Uterus (tissue), 3 donors: ENCODE measurements at regions not wholly inside any gene's neighbourhood (a gene's known extent, or its start where the extent isn't known, plus 50 kb on each side); places are given as distances from the start of the nearest gene placed in this dataset.

ENCODE experiments used
- DNase-seq, 2 donors: peaks; one replicate each; pipeline ENCODE4 v3.0.0-alpha.2; 2019 to 2020
- H3K27ac ChIP-seq, 2 donors: fragments of 200-600 bp; sonication (generic); 1 replicate in 1 of 2; 2 replicates in 1 of 2; pipeline ENCODE4 v1.5.1; 2016 to 2018
- H3K27me3 ChIP-seq, 2 donors: fragments of 200-600 bp; sonication (generic); one replicate each; pipeline ENCODE4 v1.5.1; 2018 to 2019; ENCODE audit warnings: control low read depth in 1 of 2
- H3K36me3 ChIP-seq, 2 donors: fragments of 200-600 bp; sonication (generic); one replicate each; pipeline ENCODE4 v1.5.1; 2019; ENCODE audit warnings: control low read depth in 1 of 2
- H3K4me1 ChIP-seq, 2 donors: fragments of 200-600 bp; sonication (generic); one replicate each; pipeline ENCODE4 v1.5.1; 2018 to 2019; ENCODE audit warnings: control low read depth in 1 of 2
- H3K4me3 ChIP-seq, 2 donors: fragments of 200-600 bp; sonication (generic); 1 replicate in 1 of 2; 2 replicates in 1 of 2; pipeline ENCODE4 v1.5.1; 2018 to 2019; ENCODE audit warnings: mild to moderate bottlenecking in 1 of 2
- H3K9me3 ChIP-seq, 2 donors: fragments of 200-600 bp; sonication (generic); one replicate each; pipeline ENCODE4 v1.5.1; 2019; ENCODE audit warnings: control low read depth in 1 of 2
- CTCF ChIP-seq, 4 experiments: fragments of 200-600 bp in 2 of 4; fragments of 450-650 bp in 2 of 4; sonication (generic) in 2 of 4; IDR thresholded peaks; one replicate each; pipeline ENCODE4 v1.5.1; 2016 to 2019; ENCODE audit warnings: antibody characterized with exemption in 4 of 4, mild to moderate bottlenecking in 2 of 4, moderate library complexity in 1 of 4
- POLR2A ChIP-seq, 2 donors: fragments of 450-650 bp; IDR thresholded peaks; one replicate each; pipeline ENCODE4 v1.6.1; 2016; ENCODE audit warnings: antibody characterized with exemption in 2 of 2, mild to moderate bottlenecking in 1 of 2, moderate library complexity in 1 of 2
- intact Hi-C: fragments of 100-400 bp; cut with DNase I; formaldehyde crosslinking; loops from one replicate; pipeline ENCODE4 v1.15.1; 2023; ENCODE audit warnings: low total_unique reads
- donor health status: DM: yes; HTN: yes; CAD: no.

GRCh38 chr18:3358310-3358709 lies 91.7 kb upstream of the TGIF1 start:
- no peaks in the 10 kb centered on the region for H3K36me3 ChIP-seq
- TF ChIP-seq CTCF (IDR thresholded peaks at IDR 0.05) (no peak), POLR2A (IDR thresholded peaks at IDR 0.05) (no peak)
- H3K27me3 ChIP-seq, result no peaks in the 10 kb centered on the region
- no peak overlapping the region for H3K27ac ChIP-seq
- DNase-seq, result no peak
- intact Hi-C loops, result no loop called here
- H3K9me3 ChIP-seq, result no peaks in the 10 kb centered on the region
- H3K4me3 ChIP-seq, result no peak overlapping the region
- H3K4me1 ChIP-seq, result no peaks in the 10 kb centered on the region

GRCh38 chr18:3360211-3360610 lies 89.8 kb upstream of the TGIF1 start:
- H3K9me3 ChIP-seq, result no peaks in the 10 kb centered on the region
- H3K4me1 ChIP-seq, result no peaks in the 10 kb centered on the region
- DNase-seq, result no peak
- H3K27me3 ChIP-seq, result no peaks in the 10 kb centered on the region
- no peak overlapping the region for H3K4me3 ChIP-seq
- no peaks in the 10 kb centered on the region for H3K36me3 ChIP-seq
- H3K27ac ChIP-seq, result no peak overlapping the region
- intact Hi-C loops, result no loop called here
- TF ChIP-seq CTCF (IDR thresholded peaks at IDR 0.05), result no peak
- TF ChIP-seq POLR2A (IDR thresholded peaks at IDR 0.05), result no peak

GRCh38 chr18:3367491-3368091 lies 82.4 kb upstream of the TGIF1 start:
- no peak overlapping the region for H3K4me3 ChIP-seq
- no peaks in the 10 kb centered on the region for H3K27me3 ChIP-seq
- intact Hi-C loops, result no loop called here
- DNase-seq, result no peak
- TF ChIP-seq CTCF (IDR thresholded peaks at IDR 0.05) (no peak), POLR2A (IDR thresholded peaks at IDR 0.05) (no peak)
- H3K36me3 ChIP-seq, result no peaks in the 10 kb centered on the region
- H3K27ac ChIP-seq, result no peak overlapping the region
- no peaks in the 10 kb centered on the region for H3K9me3 ChIP-seq
- H3K4me1 ChIP-seq, result no peaks in the 10 kb centered on the region

GRCh38 chr18:3368193-3368592 lies 81.8 kb upstream of the TGIF1 start:
- H3K27ac ChIP-seq, result no peak overlapping the region
- TF ChIP-seq CTCF (IDR thresholded peaks at IDR 0.05) (no peak), POLR2A (IDR thresholded peaks at IDR 0.05) (no peak)
- intact Hi-C loops, result no loop called here

GRCh38 chr18:3379685-3380084 lies 70.3 kb upstream of the TGIF1 start:
- Histone ChIP-seq H3K27ac (no peak overlapping the region), H3K4me1 (no peaks in the 10 kb centered on the region), H3K9me3 (no peaks in the 10 kb centered on the region), H3K27me3 (no peaks in the 10 kb centered on the region), H3K4me3 (no peak overlapping the region), H3K36me3 (no peaks in the 10 kb centered on the region)
- TF ChIP-seq POLR2A (IDR thresholded peaks at IDR 0.05) (no peak), CTCF (IDR thresholded peaks at IDR 0.05) (no peak)
- intact Hi-C loops, result no loop called here
- DNase-seq, result no peak

More at GRCh38 chr18:3368193-3368592, 81.8 kb upstream of the TGIF1 start:
- Histone ChIP-seq H3K36me3 (no peaks in the 10 kb centered on the region), H3K9me3 (no peaks in the 10 kb centered on the region), H3K4me1 (no peaks in the 10 kb centered on the region), H3K27me3 (no peaks in the 10 kb centered on the region), H3K4me3 (no peak overlapping the region)
- no peak for DNase-seq
